ENCODE measurements at regions not wholly inside any gene's neighbourhood (a gene's known extent, or its start where the extent isn't known, plus 50 kb on each side); places are given as distances from the start of the nearest gene placed in this dataset.

DNA sequence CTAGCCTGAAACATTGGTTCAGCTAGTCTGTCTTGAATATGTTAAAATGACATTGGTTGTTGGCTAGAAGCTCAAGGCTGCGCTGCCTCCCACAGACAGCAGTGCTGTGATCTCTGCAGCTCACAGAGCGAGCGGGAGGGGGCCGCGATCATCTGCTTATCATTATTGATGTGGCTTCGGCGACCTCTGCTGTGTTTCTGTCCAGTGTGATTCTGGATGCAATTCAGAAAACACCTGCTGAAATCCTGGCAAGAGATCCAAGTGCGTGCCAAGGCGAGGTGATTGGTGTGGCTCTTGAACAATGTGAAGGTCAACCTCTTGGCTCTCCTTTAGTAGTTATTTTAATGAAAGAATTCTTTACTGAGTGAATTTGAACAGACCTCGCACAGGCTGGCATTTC, 142.3 kb upstream of the SASH1 start:
- Histone ChIP-seq H3K9ac (ENCODE audit: low read depth, low read length) (no peak overlapping the region), H3K27me3 (ENCODE audit: control insufficient read depth, insufficient read depth, low read length) (no peaks in the 10 kb centered on the region), H3K27ac (ENCODE audit: low read depth, low read length) (no peak overlapping the region), H3K4me1 (ENCODE audit: control insufficient read depth, insufficient read depth, low read length) (no peaks in the 10 kb centered on the region), H3K9me3 (ENCODE audit: control insufficient read depth, insufficient read depth, low read length) (no peaks in the 10 kb centered on the region), H3K4me3 (ENCODE audit: low read depth, low read length) (no peak overlapping the region), H3K36me3 (ENCODE audit: control insufficient read depth, insufficient read depth, low read length) (no peaks in the 10 kb centered on the region)

DNA sequence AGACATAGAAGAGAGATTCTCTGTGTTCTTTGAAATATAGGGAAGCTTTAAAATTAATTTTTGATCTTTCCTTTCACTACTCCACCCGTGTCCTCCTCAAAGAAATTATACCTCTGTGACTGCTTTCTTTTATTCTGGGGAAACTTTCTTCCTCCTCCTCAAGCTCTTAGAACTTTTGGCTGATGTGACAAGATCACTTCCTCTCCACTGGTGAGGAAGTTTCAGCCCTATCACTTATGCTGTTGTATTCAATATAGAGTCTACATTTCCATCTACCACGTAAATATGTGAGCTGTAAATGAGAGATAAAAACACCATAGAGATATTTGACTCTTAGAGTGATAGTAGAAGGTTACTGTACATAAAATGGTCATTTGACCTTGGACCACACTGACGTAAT, 141.9 kb upstream of the SASH1 start:
- Histone ChIP-seq H3K27me3 (ENCODE audit: control insufficient read depth, insufficient read depth, low read length) (no peaks in the 10 kb centered on the region), H3K4me1 (ENCODE audit: control insufficient read depth, insufficient read depth, low read length) (no peaks in the 10 kb centered on the region)

GRCh38 chr6:148203281-148203925, 139.2 kb upstream of the SASH1 start:
- no peak overlapping the region for H3K27ac ChIP-seq (ENCODE audit: low read depth, low read length)
- no peak overlapping the region for H3K4me3 ChIP-seq (ENCODE audit: low read depth, low read length)
- no peaks in the 10 kb centered on the region for H3K9me3 ChIP-seq (ENCODE audit: control insufficient read depth, insufficient read depth, low read length)
- H3K4me1 ChIP-seq (ENCODE audit: control insufficient read depth, insufficient read depth, low read length) = no peaks in the 10 kb centered on the region
- H3K36me3 ChIP-seq (ENCODE audit: control insufficient read depth, insufficient read depth, low read length) = no peaks in the 10 kb centered on the region
- H3K27me3 ChIP-seq (ENCODE audit: control insufficient read depth, insufficient read depth, low read length) = no peaks in the 10 kb centered on the region
- H3K9ac ChIP-seq (ENCODE audit: low read depth, low read length) = no peak overlapping the region

More for the DNA sequence above, 141.9 kb upstream of the SASH1 start:
- H3K9me3 ChIP-seq (ENCODE audit: control insufficient read depth, insufficient read depth, low read length) = no peaks in the 10 kb centered on the region
- H3K27ac ChIP-seq (ENCODE audit: low read depth, low read length) = no peak overlapping the region
- no peak overlapping the region for H3K9ac ChIP-seq (ENCODE audit: low read depth, low read length)
- no peak overlapping the region for H3K4me3 ChIP-seq (ENCODE audit: low read depth, low read length)
- no peaks in the 10 kb centered on the region for H3K36me3 ChIP-seq (ENCODE audit: control insufficient read depth, insufficient read depth, low read length)

- H3K4me1 ChIP-seq (ENCODE audit: control insufficient read depth, insufficient read depth, low read length) = no peaks in the 10 kb centered on the region
- no peak overlapping the region for H3K9ac ChIP-seq (ENCODE audit: low read depth, low read length)
- no peak overlapping the region for H3K27ac ChIP-seq (ENCODE audit: low read depth, low read length)
- no peaks in the 10 kb centered on the region for H3K36me3 ChIP-seq (ENCODE audit: control insufficient read depth, insufficient read depth, low read length)
- H3K27me3 ChIP-seq (ENCODE audit: control insufficient read depth, insufficient read depth, low read length) = no peaks in the 10 kb centered on the region
- H3K4me3 ChIP-seq (ENCODE audit: low read depth, low read length) = no peak overlapping the region
- no peaks in the 10 kb centered on the region for H3K9me3 ChIP-seq (ENCODE audit: control insufficient read depth, insufficient read depth, low read length)
Measured at GRCh38 chr6:148203970-148204369, 138.7 kb upstream of the SASH1 start.

- Histone ChIP-seq H3K27ac (ENCODE audit: low read depth, low read length) (no peak overlapping the region), H3K9ac (ENCODE audit: low read depth, low read length) (no peak overlapping the region), H3K4me1 (ENCODE audit: control insufficient read depth, insufficient read depth, low read length) (no peaks in the 10 kb centered on the region), H3K9me3 (ENCODE audit: control insufficient read depth, insufficient read depth, low read length) (no peaks in the 10 kb centered on the region), H3K27me3 (ENCODE audit: control insufficient read depth, insufficient read depth, low read length) (no peaks in the 10 kb centered on the region), H3K4me3 (ENCODE audit: low read depth, low read length) (no peak overlapping the region), H3K36me3 (ENCODE audit: control insufficient read depth, insufficient read depth, low read length) (no peaks in the 10 kb centered on the region)
Measured at GRCh38 chr6:148208298-148208697, 134.3 kb upstream of the SASH1 start.

GRCh38 chr6:148211777-148212324, 130.8 kb upstream of the SASH1 start:
- H3K27me3 ChIP-seq (ENCODE audit: control insufficient read depth, insufficient read depth, low read length) = no peaks in the 10 kb centered on the region
- H3K36me3 ChIP-seq (ENCODE audit: control insufficient read depth, insufficient read depth, low read length) = no peaks in the 10 kb centered on the region
- no peak overlapping the region for H3K27ac ChIP-seq (ENCODE audit: low read depth, low read length)
- H3K9ac ChIP-seq (ENCODE audit: low read depth, low read length) = no peak overlapping the region
- H3K4me1 ChIP-seq (ENCODE audit: control insufficient read depth, insufficient read depth, low read length) = no peaks in the 10 kb centered on the region
- H3K4me3 ChIP-seq (ENCODE audit: low read depth, low read length) = no peak overlapping the region
- H3K9me3 ChIP-seq (ENCODE audit: control insufficient read depth, insufficient read depth, low read length) = no peaks in the 10 kb centered on the region

- no peak overlapping the region for H3K27ac ChIP-seq (ENCODE audit: low read depth, low read length)
- no peak overlapping the region for H3K4me3 ChIP-seq (ENCODE audit: low read depth, low read length)
- H3K9me3 ChIP-seq (ENCODE audit: control insufficient read depth, insufficient read depth, low read length) = no peaks in the 10 kb centered on the region
- no peaks in the 10 kb centered on the region for H3K27me3 ChIP-seq (ENCODE audit: control insufficient read depth, insufficient read depth, low read length)
- H3K4me1 ChIP-seq (ENCODE audit: control insufficient read depth, insufficient read depth, low read length) = no peaks in the 10 kb centered on the region
- H3K36me3 ChIP-seq (ENCODE audit: control insufficient read depth, insufficient read depth, low read length) = no peaks in the 10 kb centered on the region
- no peak overlapping the region for H3K9ac ChIP-seq (ENCODE audit: low read depth, low read length)
Measured at GRCh38 chr6:148212366-148212765, 130.3 kb upstream of the SASH1 start.

DNA sequence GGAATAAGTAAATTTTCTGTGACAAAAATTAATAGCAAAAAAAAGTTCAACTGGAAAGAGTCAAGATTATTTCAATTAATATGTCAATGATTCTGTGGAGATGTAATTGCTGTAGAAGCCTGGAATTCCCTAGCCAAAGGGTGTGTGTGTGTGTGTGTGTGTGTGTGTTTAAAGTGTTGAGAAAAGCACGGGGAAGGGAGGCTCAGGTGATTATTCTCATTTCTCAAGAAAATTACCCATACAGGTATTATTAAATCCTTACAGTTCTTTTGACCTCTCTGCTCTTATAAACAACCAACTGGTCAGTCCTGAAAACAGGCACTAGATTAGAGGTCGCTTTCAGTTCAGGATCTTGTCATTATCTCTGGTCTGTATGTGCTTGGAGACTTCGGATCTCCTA, 129.3 kb upstream of the SASH1 start:
- Histone ChIP-seq H3K4me3 (ENCODE audit: low read depth, low read length) (no peak overlapping the region), H3K9me3 (ENCODE audit: control insufficient read depth, insufficient read depth, low read length) (no peaks in the 10 kb centered on the region), H3K27me3 (ENCODE audit: control insufficient read depth, insufficient read depth, low read length) (no peaks in the 10 kb centered on the region), H3K27ac (ENCODE audit: low read depth, low read length) (no peak overlapping the region), H3K4me1 (ENCODE audit: control insufficient read depth, insufficient read depth, low read length) (no peaks in the 10 kb centered on the region), H3K9ac (ENCODE audit: low read depth, low read length) (no peak overlapping the region), H3K36me3 (ENCODE audit: control insufficient read depth, insufficient read depth, low read length) (no peaks in the 10 kb centered on the region)

DNA sequence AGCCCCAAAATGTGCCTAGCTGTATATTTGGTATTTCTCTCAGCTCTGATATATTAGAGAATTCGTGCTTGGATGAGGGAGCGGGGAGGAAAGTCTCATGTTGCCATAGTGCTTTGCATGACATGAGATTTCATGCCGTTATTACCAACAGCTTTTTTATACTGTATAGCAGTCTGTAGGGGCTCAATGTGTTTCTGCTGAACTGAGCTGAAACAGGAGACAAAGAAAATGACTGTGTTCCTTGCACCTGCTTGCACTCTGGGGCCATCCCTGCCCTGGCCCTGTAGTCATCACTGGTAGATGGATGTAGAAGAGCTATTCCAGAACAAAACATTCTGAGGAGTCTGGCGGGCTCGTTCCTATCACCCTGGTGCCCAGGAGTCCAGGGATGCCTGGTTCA, 128.0 kb upstream of the SASH1 start:
- Histone ChIP-seq H3K9ac (ENCODE audit: low read depth, low read length) (no peak overlapping the region), H3K9me3 (ENCODE audit: control insufficient read depth, insufficient read depth, low read length) (no peaks in the 10 kb centered on the region), H3K27ac (ENCODE audit: low read depth, low read length) (no peak overlapping the region), H3K4me1 (ENCODE audit: control insufficient read depth, insufficient read depth, low read length) (no peaks in the 10 kb centered on the region), H3K27me3 (ENCODE audit: control insufficient read depth, insufficient read depth, low read length) (no peaks in the 10 kb centered on the region), H3K36me3 (ENCODE audit: control insufficient read depth, insufficient read depth, low read length) (no peaks in the 10 kb centered on the region), H3K4me3 (ENCODE audit: low read depth, low read length) (no peak overlapping the region)

DNA sequence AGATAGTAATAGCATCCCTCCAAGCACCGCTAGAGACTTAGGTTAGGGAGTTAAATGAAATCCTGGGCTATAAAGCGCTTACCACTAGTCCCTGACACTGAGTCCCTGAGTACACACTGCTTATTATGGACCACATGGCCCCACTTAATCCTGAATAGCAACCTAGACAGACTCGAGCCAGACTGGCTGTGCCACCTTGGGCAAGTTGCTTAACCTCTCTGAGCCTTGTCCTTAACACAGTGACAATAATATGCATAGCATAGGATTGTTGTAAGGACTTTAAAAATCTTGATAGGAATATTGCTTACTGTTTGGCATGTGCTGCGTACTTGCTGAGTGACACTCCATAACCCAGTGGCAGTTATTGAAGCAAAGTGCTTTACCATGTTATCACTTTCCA, 125.6 kb upstream of the SASH1 start:
- Histone ChIP-seq H3K4me1 (ENCODE audit: control insufficient read depth, insufficient read depth, low read length) (peaks cover 9% of the 10 kb centered on the region; the same call in 1 of the 2 replicates), H3K9ac (ENCODE audit: low read depth, low read length) (no peak overlapping the region), H3K27me3 (ENCODE audit: control insufficient read depth, insufficient read depth, low read length) (no peaks in the 10 kb centered on the region), H3K9me3 (ENCODE audit: control insufficient read depth, insufficient read depth, low read length) (no peaks in the 10 kb centered on the region), H3K27ac (ENCODE audit: low read depth, low read length) (no peak overlapping the region), H3K36me3 (ENCODE audit: control insufficient read depth, insufficient read depth, low read length) (no peaks in the 10 kb centered on the region), H3K4me3 (ENCODE audit: low read depth, low read length) (no peak overlapping the region)

DNA sequence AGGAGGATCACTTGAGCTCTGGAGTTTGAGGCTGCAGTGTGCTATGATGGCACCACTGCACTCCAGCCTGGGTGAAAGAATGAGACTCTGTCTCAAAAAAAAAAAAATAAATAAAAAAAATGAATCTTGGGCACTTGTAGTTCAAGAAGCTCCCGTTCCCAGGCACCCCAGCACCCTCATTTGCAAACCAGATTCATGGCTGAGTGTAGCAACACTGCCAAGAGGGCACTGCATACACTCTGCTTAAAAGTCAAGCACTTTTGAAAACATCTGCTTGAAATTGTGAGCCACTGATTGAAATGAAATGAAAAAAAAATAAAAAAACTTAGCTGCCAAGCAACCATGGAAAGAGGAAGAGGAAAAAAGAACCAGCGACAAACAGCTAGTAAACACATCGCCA, 124.7 kb upstream of the SASH1 start:
- peaks cover 9% of the 10 kb centered on the region; the same call in 1 of the 2 replicates for H3K4me1 ChIP-seq (ENCODE audit: control insufficient read depth, insufficient read depth, low read length)
- no peak overlapping the region for H3K4me3 ChIP-seq (ENCODE audit: low read depth, low read length)
- H3K27ac ChIP-seq (ENCODE audit: low read depth, low read length) = no peak overlapping the region
- no peaks in the 10 kb centered on the region for H3K27me3 ChIP-seq (ENCODE audit: control insufficient read depth, insufficient read depth, low read length)
- no peak overlapping the region for H3K9ac ChIP-seq (ENCODE audit: low read depth, low read length)
- no peaks in the 10 kb centered on the region for H3K36me3 ChIP-seq (ENCODE audit: control insufficient read depth, insufficient read depth, low read length)
- no peaks in the 10 kb centered on the region for H3K9me3 ChIP-seq (ENCODE audit: control insufficient read depth, insufficient read depth, low read length)
